HepG2 (cell line): ENCODE measurements at regions not wholly inside any gene's neighbourhood (a gene's known extent, or its start where the extent isn't known, plus 50 kb on each side); places are given as distances from the start of the nearest gene placed in this dataset.

ENCODE experiments used
- ATAC-seq: fragments of 200-7000 bp; cut with Tn5 transposase; 3 replicates; pipeline ENCODE4 v1.9.1; 2020; ENCODE audit warnings: mild to moderate bottlenecking, moderate library complexity
- BruUV-seq: library from RNA; stranded (reverse); fragments of 400-500 nt; replicated peaks from 2 replicates; lab custom pipeline; 2021; lab: Mats Ljungman, UMichigan
- CTCF ChIA-PET: fragments of 300-600 bp; formaldehyde crosslinking; extraction: SDS; loops from one replicate; lab custom pipeline; 2021; ENCODE audit warnings: low total read pairs, inconsistent platforms, low intra/inter-chr PET ratio; lab: Yijun Ruan, JAX
- POLR2A ChIA-PET: fragments of 350-600 bp; sonication (Branson Sonifier 250); formaldehyde crosslinking; loops from one replicate; lab custom pipeline; 2020; ENCODE audit warnings: antibody characterized with exemption, inconsistent platforms; lab: Yijun Ruan, JAX
- DNase-seq: peaks from one replicate; pipeline ENCODE4 v3.0.0-alpha.2; 2015; ENCODE audit warnings: low spot score
- FAIRE-seq: peaks from 3 replicates; lab custom pipeline; 2011; peaks lifted over from hg19 to GRCh38; lab: Jason Lieb, UNC
- H2AFZ ChIP-seq: one replicate; pipeline ENCODE4 v1.6.1; 2011; ENCODE audit warnings: low read length, inconsistent platforms
- H3K27ac ChIP-seq: fragments of 300-600 bp; 3 replicates; pipeline ENCODE4 v1.8.0; 2011; ENCODE audit warnings: mixed run types, mild to moderate bottlenecking, mixed read lengths, low read length, inconsistent platforms; ENCODE audit not compliant: insufficient read depth; ENCODE audit errors: extremely low read length
- H3K27me3 ChIP-seq, 2 experiments: fragments of 200-600 bp in 1 of 2; 2 replicates in 1 of 2; 3 replicates in 1 of 2; pipeline versions ENCODE4 v1.6.0 to v1.8.0; 2011; ENCODE audit warnings: low read length in 2 of 2, mild to moderate bottlenecking in 2 of 2, moderate library complexity in 2 of 2, inconsistent platforms in 1 of 2; ENCODE audit not compliant: insufficient read depth in 2 of 2, control insufficient read depth in 1 of 2
- H3K36me3 ChIP-seq, 2 experiments: fragments of 200-600 bp in 1 of 2; replicated peaks in 1 of 2; 2 replicates in 1 of 2; 3 replicates in 1 of 2; pipeline versions ENCODE4 v1.5.1 to v1.8.0; 2011; ENCODE audit warnings: low read length in 2 of 2, inconsistent platforms in 1 of 2; ENCODE audit not compliant: insufficient read depth in 2 of 2, control insufficient read depth in 1 of 2
- H3K4me1 ChIP-seq: 2 replicates; pipeline ENCODE4 v1.5.1; 2012; ENCODE audit warnings: low read length, inconsistent platforms; ENCODE audit not compliant: insufficient read depth
- H3K4me2 ChIP-seq: 2 replicates; pipeline ENCODE4 v1.6.0; 2011; ENCODE audit warnings: low read depth, low read length, inconsistent platforms
- H3K4me3 ChIP-seq, 3 experiments: fragments of 200-600 bp in 1 of 3; sonication (generic), shearing (Covaris generic) in 1 of 3; replicated peaks in 1 of 3; 2 replicates each; pipeline ENCODE4 v1.5.1; 2011 to 2016; ENCODE audit warnings: low read length in 3 of 3, inconsistent platforms in 2 of 3, low read depth in 2 of 3, mild to moderate bottlenecking in 2 of 3, control low read depth in 1 of 3, mixed read lengths in 1 of 3; ENCODE audit not compliant: insufficient read depth in 1 of 3
- H3K79me2 ChIP-seq: one replicate; pipeline ENCODE4 v1.6.1; 2011; ENCODE audit warnings: low read length, inconsistent platforms; ENCODE audit not compliant: insufficient read depth
- H3K9ac ChIP-seq: 2 replicates; pipeline ENCODE4 v1.6.0; 2011; ENCODE audit warnings: mild to moderate bottlenecking, low read depth, low read length, inconsistent platforms; ENCODE audit not compliant: insufficient read depth
- H3K9me3 ChIP-seq: 2 replicates; pipeline ENCODE4 v1.5.1; 2012; ENCODE audit warnings: mild to moderate bottlenecking, low read length
- H4K20me1 ChIP-seq: 2 replicates; pipeline ENCODE4 v1.6.0; 2011; ENCODE audit warnings: inconsistent platforms, mild to moderate bottlenecking, low read length, moderate library complexity; ENCODE audit not compliant: insufficient read depth
- AGO2 ChIP-seq: fragments of 200-400 bp; formaldehyde crosslinking; optimal IDR thresholded peaks from 2 replicates; pipeline ENCODE3; 2017; ENCODE audit warnings: mild to moderate bottlenecking, low read depth, low read length, moderate library complexity
- HES4 ChIP-seq: sonication (generic); formaldehyde crosslinking; IDR thresholded peaks from 2 replicates; pipeline ENCODE4 v1.9.0; 2021; ENCODE audit warnings: mild to moderate bottlenecking, missing genetic modification reagents, borderline replicate concordance
- KMT2B ChIP-seq: IDR thresholded peaks from 2 replicates; pipeline ENCODE4 v1.6.1; 2016; ENCODE audit warnings: missing genetic modification reagents, missing compliant biosample characterization
- NR2F2 ChIP-seq: IDR thresholded peaks from 2 replicates; pipeline ENCODE4 v1.6.1; 2012; ENCODE audit warnings: low read depth, inconsistent platforms, borderline replicate concordance
- PTBP1 ChIP-seq: fragments of 200-400 bp; formaldehyde crosslinking; IDR thresholded peaks from 2 replicates; pipeline ENCODE4 v1.6.1; 2018; ENCODE audit warnings: low read length, low read depth; ENCODE audit not compliant: poor library complexity, severe bottlenecking
- RFXAP ChIP-seq: sonication (generic); formaldehyde crosslinking; IDR thresholded peaks from 2 replicates; pipeline ENCODE4 v1.4.0; 2020; ENCODE audit warnings: missing genetic modification reagents, borderline replicate concordance
- SP4 ChIP-seq: sonication (generic); formaldehyde crosslinking; IDR thresholded peaks from 2 replicates; pipeline ENCODE4 v1.8.1; 2023; ENCODE audit warnings: mild to moderate bottlenecking, missing genetic modification reagents
- STAG1 ChIP-seq: sonication (generic); formaldehyde crosslinking; IDR thresholded peaks from 2 replicates; pipeline ENCODE4 v1.4.0; 2020; ENCODE audit warnings: missing genetic modification reagents
- TMF1 ChIP-seq: sonication (generic); formaldehyde crosslinking; IDR thresholded peaks from 2 replicates; pipeline ENCODE4 v1.8.1; 2022; ENCODE audit warnings: low read depth, missing genetic modification reagents
- ZNF552 ChIP-seq: sonication (generic); formaldehyde crosslinking; IDR thresholded peaks from 2 replicates; pipeline ENCODE4 v1.9.0; 2022; ENCODE audit warnings: missing genetic modification reagents, mild to moderate bottlenecking, borderline replicate concordance
- WGBS: methylation state at CpG from one replicate; pipeline ENCODE4 v1.1.6; 2017; ENCODE audit warnings: low lambda C conversion rate; 5-methylcytosine and 5-hydroxymethylcytosine counted together
- in situ Hi-C: cut with HindIII; loops from 2 replicates; pipeline ENCODE4 v1.10.0; 2017; ENCODE audit warnings: low pct_unique_long_range_greater_than_20kb; ENCODE audit not compliant: extremely low pct_ligation_motif_present
- intact Hi-C: fragments of 100-400 bp; cut with micrococcal nuclease; formaldehyde crosslinking; loops from one replicate; pipeline ENCODE4 v1.10.0; 2022; ENCODE audit not compliant: unreplicated experiment
- TF ChIP-seq, protein P1 (sequence below), 2 experiments: sonication (generic) in 1 of 2; formaldehyde crosslinking in 1 of 2; IDR thresholded peaks; 2 replicates each; pipeline versions ENCODE4 v1.4.0 to v1.6.1; 2018 to 2020; ENCODE audit warnings: missing genetic modification reagents in 2 of 2, borderline replicate concordance in 1 of 2, low read depth in 1 of 2, mild to moderate bottlenecking in 1 of 2, missing biosample characterization in 1 of 2
- TF ChIP-seq, protein P2 (sequence below): sonication (generic); formaldehyde crosslinking; IDR thresholded peaks from 2 replicates; pipeline ENCODE4 v1.5.0; 2020; ENCODE audit warnings: missing genetic modification reagents

DNA sequence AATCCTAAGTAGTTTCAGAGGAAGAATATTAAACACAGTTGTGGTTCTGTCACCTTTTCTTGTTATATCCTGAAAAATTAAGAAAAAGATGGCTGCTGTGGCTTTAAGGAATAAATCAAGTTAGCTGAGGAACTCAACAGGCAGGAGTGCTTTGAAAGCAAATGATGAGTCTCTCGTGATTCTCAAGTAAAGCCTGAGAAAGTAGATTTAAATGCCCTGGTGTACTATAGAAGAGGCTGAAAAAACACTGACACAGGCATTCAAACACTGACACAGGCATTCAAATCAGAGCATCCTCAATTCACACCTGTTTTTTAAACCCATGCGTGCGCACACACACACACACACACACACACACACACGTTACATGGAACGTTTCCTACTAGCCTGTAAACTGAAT, 218.6 kb downstream of the OGFRL1 start:
- Histone ChIP-seq H4K20me1 (no peaks in the 10 kb centered on the region), H3K27ac (no peak overlapping the region), H3K36me3 (no peaks in the 10 kb centered on the region), H3K4me1 (no peaks in the 10 kb centered on the region), H3K9me3 (no peaks in the 10 kb centered on the region), H3K9ac (no peak overlapping the region), H3K27me3 (no peaks in the 10 kb centered on the region), H3K79me2 (no peaks in the 10 kb centered on the region), H3K4me2 (no peak overlapping the region), H2AFZ (no peak overlapping the region), H3K4me3 (no peak overlapping the region)
- WGBS, result 37% methylated on average over 5 of the region's 5 CpGs
- TF ChIP-seq AGO2 (no peak), NR2F2 (no peak), STAG1 (CRISPR knock-in tag) (no peak)
- POLR2A ChIA-PET, result no interaction called here
- FAIRE-seq (no peak), ATAC-seq (no peak), DNase-seq (no peak)
- CTCF ChIA-PET, result no interaction called here
- BruUV-seq, result no TSS peak
- intact Hi-C loops, result no loop called here
- in situ Hi-C loops, result loop anchor here (10.0 kb wide), 1 partner anchor 122 kb away; no protein-coding TSS in a partner anchor

DNA sequence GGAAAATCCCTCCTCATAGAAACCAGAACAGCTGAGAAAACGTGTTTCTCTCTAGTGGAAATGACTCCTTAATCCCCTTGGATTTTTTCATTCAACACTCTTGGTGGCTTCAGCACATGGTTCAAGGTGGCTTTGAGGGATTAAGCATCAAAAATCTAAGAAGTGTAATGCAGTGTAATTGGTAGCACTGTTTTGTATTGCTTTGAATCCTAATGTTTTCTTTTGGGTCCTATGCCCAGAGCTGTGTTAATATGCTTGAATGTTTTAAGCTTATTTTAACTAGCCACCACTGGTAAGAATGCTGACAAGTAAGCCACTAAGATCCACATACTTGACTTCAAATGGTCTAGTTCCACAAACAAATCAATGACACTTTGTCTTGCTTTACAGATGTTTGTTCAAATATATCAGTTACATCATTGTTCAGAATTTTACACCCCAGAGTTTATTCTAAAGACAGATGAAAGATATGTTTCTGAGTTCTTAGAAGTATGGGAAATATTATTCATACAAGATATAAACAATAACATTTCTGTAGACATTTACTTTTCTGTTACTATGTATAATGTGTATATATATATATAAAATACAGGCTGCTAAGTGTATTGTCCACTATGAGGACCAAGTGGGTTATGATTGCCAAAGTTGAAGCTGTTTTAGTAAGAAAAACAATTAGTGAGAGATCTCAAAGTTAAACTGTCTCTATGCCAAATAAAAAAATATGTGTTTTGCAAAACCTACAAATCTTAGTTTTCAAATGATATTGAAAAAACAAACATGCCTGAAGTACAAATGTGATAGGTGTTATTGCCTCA, 220.8 kb downstream of the OGFRL1 start:
- no peak for FAIRE-seq
- H3K27ac ChIP-seq, result no peak overlapping the region
- WGBS, result 0% methylated on average over 1 of the region's 1 CpG
- H3K4me3 ChIP-seq, result no peak overlapping the region
- no peak for DNase-seq
- no peak overlapping the region for H2AFZ ChIP-seq
- POLR2A ChIA-PET, result no interaction called here
- no TSS peak for BruUV-seq
- H3K79me2 ChIP-seq, result no peaks in the 10 kb centered on the region
- CTCF ChIA-PET, result interaction anchor here (2.2 kb wide), 1 partner anchor 125 kb away, joined by 15 read pairs; no protein-coding TSS in a partner anchor
- no peak overlapping the region for H3K4me2 ChIP-seq
- intact Hi-C loops, result loop anchor here (1.0 kb wide), 1 partner anchor 125 kb away; no protein-coding TSS in a partner anchor
- no peaks in the 10 kb centered on the region for H3K36me3 ChIP-seq
- no peak overlapping the region for H3K9ac ChIP-seq
- no peaks in the 10 kb centered on the region for H3K4me1 ChIP-seq
- TF ChIP-seq, protein P1, sequence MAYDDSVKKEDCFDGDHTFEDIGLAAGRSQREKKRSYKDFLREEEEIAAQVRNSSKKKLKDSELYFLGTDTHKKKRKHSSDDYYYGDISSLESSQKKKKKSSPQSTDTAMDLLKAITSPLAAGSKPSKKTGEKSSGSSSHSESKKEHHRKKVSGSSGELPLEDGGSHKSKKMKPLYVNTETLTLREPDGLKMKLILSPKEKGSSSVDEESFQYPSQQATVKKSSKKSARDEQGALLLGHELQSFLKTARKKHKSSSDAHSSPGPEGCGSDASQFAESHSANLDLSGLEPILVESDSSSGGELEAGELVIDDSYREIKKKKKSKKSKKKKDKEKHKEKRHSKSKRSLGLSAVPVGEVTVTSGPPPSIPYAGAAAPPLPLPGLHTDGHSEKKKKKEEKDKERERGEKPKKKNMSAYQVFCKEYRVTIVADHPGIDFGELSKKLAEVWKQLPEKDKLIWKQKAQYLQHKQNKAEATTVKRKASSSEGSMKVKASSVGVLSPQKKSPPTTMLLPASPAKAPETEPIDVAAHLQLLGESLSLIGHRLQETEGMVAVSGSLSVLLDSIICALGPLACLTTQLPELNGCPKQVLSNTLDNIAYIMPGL (CRISPR knock-in tag; IDR thresholded peaks at IDR 0.05; ENCODE audit: borderline replicate concordance in 1 of 2, low read depth in 1 of 2), result no peak
- no peak for TF ChIP-seq PTBP1
- TF ChIP-seq ZNF552 (CRISPR knock-in tag), result no peak
- no peak for TF ChIP-seq SP4
- no peak for TF ChIP-seq HES4
- TF ChIP-seq RFXAP (CRISPR knock-in tag), result no peak
- TF ChIP-seq KMT2B (CRISPR knock-in tag), result no peak
- TF ChIP-seq TMF1, result no peak
- TF ChIP-seq, protein P2, sequence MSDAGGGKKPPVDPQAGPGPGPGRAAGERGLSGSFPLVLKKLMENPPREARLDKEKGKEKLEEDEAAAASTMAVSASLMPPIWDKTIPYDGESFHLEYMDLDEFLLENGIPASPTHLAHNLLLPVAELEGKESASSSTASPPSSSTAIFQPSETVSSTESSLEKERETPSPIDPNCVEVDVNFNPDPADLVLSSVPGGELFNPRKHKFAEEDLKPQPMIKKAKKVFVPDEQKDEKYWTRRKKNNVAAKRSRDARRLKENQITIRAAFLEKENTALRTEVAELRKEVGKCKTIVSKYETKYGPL (CRISPR knock-in tag), result no peak
- H3K9me3 ChIP-seq, result no peaks in the 10 kb centered on the region
- in situ Hi-C loops, result loop anchor here (10.0 kb wide), 1 partner anchor 125 kb away; no protein-coding TSS in a partner anchor
- no peak for ATAC-seq
- H4K20me1 ChIP-seq, result no peaks in the 10 kb centered on the region
- H3K27me3 ChIP-seq, result no peaks in the 10 kb centered on the region
